GM12878 (cell line): ENCODE measurements at regions not wholly inside any gene's neighbourhood (a gene's known extent, or its start where the extent isn't known, plus 50 kb on each side); places are given as distances from the start of the nearest gene placed in this dataset.
"Not testable (repeated sequence)": the region's sequence is repeated elsewhere in the genome, so short reads cannot be mapped to it uniquely, and the experiment has no call there.

ENCODE experiments used
- ATAC-seq: fragments of 200-7000 bp; cut with Tn5 transposase; 3 replicates; pipeline ENCODE4 v1.9.1; 2020; ENCODE audit warnings: mild to moderate bottlenecking, moderate library complexity
- BruUV-seq: library from RNA; stranded (reverse); fragments of 400-500 nt; replicated peaks from 2 replicates; lab custom pipeline; 2021; lab: Mats Ljungman, UMichigan
- CTCF ChIA-PET: fragments of 300-600 bp; sonication (Branson Sonifier 250); formaldehyde crosslinking; extraction: SDS; loops from one replicate; lab custom pipeline; 2021; ENCODE audit warnings: inconsistent platforms; lab: Yijun Ruan, JAX
- POLR2A ChIA-PET: fragments of 350-600 bp; formaldehyde crosslinking; extraction: SDS; loops from one replicate; lab custom pipeline; 2021; ENCODE audit warnings: inconsistent platforms; lab: Charles Lee
- RAD21 ChIA-PET: fragments of 300-600 bp; sonication (Branson Sonifier 250); formaldehyde crosslinking; loops from one replicate; lab custom pipeline; 2023; ENCODE audit warnings: antibody characterized with exemption; ENCODE audit not compliant: unreplicated experiment; lab: Charles Lee
- SMC1A ChIA-PET: fragments of 300-600 bp; sonication (Branson Sonifier 250); formaldehyde crosslinking; loops from one replicate; lab custom pipeline; 2023; ENCODE audit not compliant: unreplicated experiment, uncharacterized antibody; lab: Charles Lee
- DNase-seq: peaks from one replicate; pipeline ENCODE4 v3.0.0-alpha.2; 2011; ENCODE audit warnings: low read depth, low spot score
- FAIRE-seq: peaks from 3 replicates; lab custom pipeline; 2011; peaks lifted over from hg19 to GRCh38; lab: Jason Lieb, UNC
- H2AFZ ChIP-seq: 2 replicates; pipeline ENCODE4 v1.6.0; 2011; ENCODE audit warnings: low read depth, low read length, control low read depth; ENCODE audit not compliant: control insufficient read depth
- H3K27ac ChIP-seq: 2 replicates; pipeline ENCODE4 v1.5.1; 2011; ENCODE audit warnings: control low read depth; ENCODE audit not compliant: control insufficient read depth, insufficient read depth
- H3K27me3 ChIP-seq, 2 experiments: replicated peaks in 1 of 2; 2 replicates each; pipeline versions ENCODE4 v1.6.0 to v1.6.1; 2011; ENCODE audit warnings: low read length in 1 of 2; ENCODE audit not compliant: control insufficient read depth in 2 of 2, insufficient read depth in 2 of 2
- H3K36me3 ChIP-seq, 2 experiments: 2 replicates each; pipeline ENCODE4 v1.5.1; 2011; ENCODE audit warnings: low read length in 1 of 2; ENCODE audit not compliant: control insufficient read depth in 2 of 2, insufficient read depth in 2 of 2
- H3K4me1 ChIP-seq: 2 replicates; pipeline ENCODE4 v1.6.1; 2011; ENCODE audit warnings: mild to moderate bottlenecking, low read length, moderate library complexity, mixed read lengths; ENCODE audit not compliant: control insufficient read depth, insufficient read depth
- H3K4me2 ChIP-seq: 2 replicates; pipeline ENCODE4 v1.6.0; 2011; ENCODE audit warnings: control low read depth; ENCODE audit not compliant: control insufficient read depth, insufficient read depth
- H3K4me3 ChIP-seq: fragments of 200-600 bp; sonication (generic); 2 replicates; pipeline ENCODE4 v1.5.1; 2016
- H3K79me2 ChIP-seq: 2 replicates; pipeline ENCODE4 v1.6.0; 2011; ENCODE audit warnings: low read length; ENCODE audit not compliant: control insufficient read depth, insufficient read depth
- H3K9ac ChIP-seq: 2 replicates; pipeline ENCODE4 v1.8.0; 2011; ENCODE audit warnings: low read length, control low read depth, mixed read lengths; ENCODE audit not compliant: control insufficient read depth, insufficient read depth
- H3K9me3 ChIP-seq: replicated peaks from 3 replicates; pipeline ENCODE4 v1.5.1; 2011; ENCODE audit warnings: mild to moderate bottlenecking, low read length; ENCODE audit not compliant: control insufficient read depth, insufficient read depth
- H4K20me1 ChIP-seq: 2 replicates; pipeline ENCODE4 v1.6.0; 2011; ENCODE audit not compliant: control insufficient read depth, insufficient read depth
- KLF5 ChIP-seq: fragments of 450-650 bp; IDR thresholded peaks from 2 replicates; pipeline ENCODE4 v1.6.1; 2014; ENCODE audit warnings: mild to moderate bottlenecking; ENCODE audit not compliant: partially characterized antibody
- NR2F1 ChIP-seq: fragments of 450-650 bp; conservative IDR thresholded peaks from 2 replicates; pipeline ENCODE4 v1.6.1; 2017; ENCODE audit warnings: mild to moderate bottlenecking
- POLR2AphosphoS5 ChIP-seq: IDR thresholded peaks from 2 replicates; pipeline ENCODE4 v1.6.1; 2011; ENCODE audit warnings: mild to moderate bottlenecking, low read length, inconsistent platforms
- RAD21 ChIP-seq: IDR thresholded peaks from 2 replicates; pipeline ENCODE4 v1.6.1; 2011; ENCODE audit warnings: mild to moderate bottlenecking, low read depth, low read length, moderate library complexity; ENCODE audit not compliant: insufficient read depth
- ZNF207 ChIP-seq: fragments of 450-650 bp; IDR thresholded peaks from 2 replicates; pipeline ENCODE4 v1.6.1; 2014; ENCODE audit warnings: antibody characterized with exemption, mild to moderate bottlenecking, borderline replicate concordance
- WGBS: methylation state at CpG from one replicate; pipeline ENCODE4 v1.1.6; 2016; ENCODE audit warnings: low lambda C conversion rate; ENCODE audit not compliant: insufficient replicate concordance, insufficient coverage; ENCODE audit errors: missing lambda C conversion rate; 5-methylcytosine and 5-hydroxymethylcytosine counted together
- in situ Hi-C: fragments of 300-500 bp; cut with MboI; formaldehyde crosslinking; loops from 9 replicates; pipeline ENCODE4 v1.14.3; 2018; ENCODE audit warnings: mixed read lengths
- intact Hi-C: fragments of 100-400 bp; cut with micrococcal nuclease; formaldehyde crosslinking; loops from one replicate; pipeline ENCODE4 v1.14.2; 2022; ENCODE audit not compliant: unreplicated experiment

DNA sequence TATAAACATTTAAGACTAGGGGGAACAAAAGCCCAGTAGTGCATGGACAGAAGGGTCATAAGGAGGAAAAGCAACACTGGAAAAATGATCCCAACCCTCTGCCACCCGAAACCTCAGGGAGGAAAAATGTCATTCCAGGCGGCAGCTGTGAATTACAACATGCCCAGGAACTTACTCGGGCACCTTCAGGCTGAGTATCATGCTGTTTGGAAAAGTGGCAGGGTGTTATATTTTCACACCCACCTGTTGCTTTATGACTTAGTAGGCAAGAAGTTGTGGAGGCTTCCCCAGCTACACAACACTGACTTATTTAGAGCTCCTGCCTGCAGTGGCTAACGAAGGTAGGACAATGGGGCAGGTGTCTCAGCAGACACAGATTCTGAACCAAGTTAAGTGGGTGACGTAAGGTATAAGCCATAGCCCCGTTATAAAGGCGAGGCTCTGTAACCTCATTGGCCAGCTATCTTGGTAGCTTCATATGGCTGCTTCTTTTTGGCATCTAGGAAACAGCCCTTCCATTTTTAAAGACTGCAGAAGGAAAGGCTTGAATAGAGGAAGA lies 96.1 kb upstream of the IFNG-AS1 start (continued):
- TF ChIP-seq ZNF207: no peak

- SMC1A ChIA-PET, H3K9ac ChIP-seq, in situ Hi-C loops, ATAC-seq, CTCF ChIA-PET, H3K27ac ChIP-seq, H3K9me3 ChIP-seq, POLR2A ChIA-PET, FAIRE-seq, H3K4me2 ChIP-seq, H3K4me1 ChIP-seq, intact Hi-C loops, H4K20me1 ChIP-seq, H3K36me3 ChIP-seq, H3K27me3 ChIP-seq, H3K79me2 ChIP-seq, H2AFZ ChIP-seq, RAD21 ChIA-PET, DNase-seq, H3K4me3 ChIP-seq, BruUV-seq: not testable (repeated sequence)
- 64% methylated on average over 12 of the region's 13 CpGs for WGBS
Measured at GRCh38 chr12:67900418-67900817, 88.8 kb upstream of the IFNG-AS1 start.

- Histone ChIP-seq H3K9me3 (no peaks in the 10 kb centered on the region), H3K4me2 (no peak overlapping the region), H3K36me3 (no peaks in the 10 kb centered on the region), H2AFZ (no peak overlapping the region), H3K27ac (no peak overlapping the region), H3K4me3 (no peak overlapping the region), H3K9ac (no peak overlapping the region), H3K79me2 (no peaks in the 10 kb centered on the region), H3K27me3 (no peaks in the 10 kb centered on the region), H3K4me1 (no peaks in the 10 kb centered on the region), H4K20me1 (no peaks in the 10 kb centered on the region)
- POLR2A ChIA-PET: no interaction called here
- no TSS peak for BruUV-seq
- FAIRE-seq (no peak), ATAC-seq (no peak), DNase-seq (no peak)
- TF ChIP-seq KLF5 (no peak), RAD21 (no peak), POLR2AphosphoS5 (no peak), NR2F1 (no peak)
- in situ Hi-C loops (no loop called here), intact Hi-C loops (no loop called here)
- RAD21 ChIA-PET: no interaction called here
- SMC1A ChIA-PET: interaction anchor here (1.4 kb wide), 1 partner anchor 13 kb away, joined by 4 read pairs; no protein-coding TSS in a partner anchor
- CTCF ChIA-PET: interaction anchor here (0.6 to 1.3 kb wide), 5 partner anchors 34 to 1176 kb away, joined by 3 to 4 read pairs (median 3); no protein-coding TSS in a partner anchor
- WGBS: 53% methylated on average over 4 of the region's 4 CpGs
Measured at GRCh38 chr12:67909091-67909531, 80.1 kb upstream of the IFNG-AS1 start.
